Epidermal melanocyte (primary cell): ENCODE measurements at regions not wholly inside any gene's neighbourhood (a gene's known extent, or its start where the extent isn't known, plus 50 kb on each side); places are given as distances from the start of the nearest gene placed in this dataset.
"Not testable (repeated sequence)": the region's sequence is repeated elsewhere in the genome, so short reads cannot be mapped to it uniquely, and the experiment has no call there.

Source experiments
- DNase-seq: peaks from one replicate; pipeline ENCODE4 v3.0.0; 2011; ENCODE audit warnings: low spot score; ENCODE audit not compliant: insufficient read length

- DNase-seq, result no peak
These were observed 93.1 kb upstream of the HIF1A start for GRCh38 chr14:61602003-61602732.

DNA sequence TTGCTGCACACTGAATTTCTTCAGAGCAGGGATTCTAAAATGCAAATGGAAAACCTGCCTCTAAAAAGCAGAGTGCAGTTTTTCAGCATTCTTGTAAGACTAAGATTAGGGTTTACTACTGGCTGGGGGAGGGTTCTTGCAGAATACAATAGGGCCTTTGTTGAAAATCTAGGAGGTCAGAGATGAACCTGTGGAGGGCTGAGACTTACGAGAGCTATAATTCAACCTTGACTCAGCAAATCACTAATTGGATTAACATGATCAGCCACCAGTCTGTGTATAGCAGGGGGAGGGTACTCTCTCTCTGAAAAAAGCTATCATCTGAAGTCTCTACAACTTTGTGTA, 92.6 kb upstream of the HIF1A start:
- DNase-seq, result no peak

DNA sequence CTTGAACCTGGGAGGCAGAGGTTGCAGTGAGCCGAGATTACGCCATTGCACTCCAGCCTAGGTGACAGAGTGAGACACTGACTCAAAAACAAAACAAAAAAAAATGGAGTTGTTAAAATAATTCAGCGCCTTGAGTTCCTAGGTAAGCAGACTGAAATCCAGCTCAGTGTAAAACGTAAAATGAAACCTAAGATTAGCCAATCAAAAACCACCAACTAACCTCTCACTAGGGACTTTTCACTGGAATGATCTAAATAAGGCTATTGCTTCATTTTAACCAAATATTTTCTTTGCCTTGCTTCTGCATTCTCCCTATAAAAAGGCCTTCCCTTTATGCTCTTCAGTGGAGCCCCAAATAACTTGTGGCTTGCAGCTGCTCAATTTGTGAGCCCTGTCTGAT, 91.6 kb upstream of the HIF1A start:
- no peak for DNase-seq

DNA sequence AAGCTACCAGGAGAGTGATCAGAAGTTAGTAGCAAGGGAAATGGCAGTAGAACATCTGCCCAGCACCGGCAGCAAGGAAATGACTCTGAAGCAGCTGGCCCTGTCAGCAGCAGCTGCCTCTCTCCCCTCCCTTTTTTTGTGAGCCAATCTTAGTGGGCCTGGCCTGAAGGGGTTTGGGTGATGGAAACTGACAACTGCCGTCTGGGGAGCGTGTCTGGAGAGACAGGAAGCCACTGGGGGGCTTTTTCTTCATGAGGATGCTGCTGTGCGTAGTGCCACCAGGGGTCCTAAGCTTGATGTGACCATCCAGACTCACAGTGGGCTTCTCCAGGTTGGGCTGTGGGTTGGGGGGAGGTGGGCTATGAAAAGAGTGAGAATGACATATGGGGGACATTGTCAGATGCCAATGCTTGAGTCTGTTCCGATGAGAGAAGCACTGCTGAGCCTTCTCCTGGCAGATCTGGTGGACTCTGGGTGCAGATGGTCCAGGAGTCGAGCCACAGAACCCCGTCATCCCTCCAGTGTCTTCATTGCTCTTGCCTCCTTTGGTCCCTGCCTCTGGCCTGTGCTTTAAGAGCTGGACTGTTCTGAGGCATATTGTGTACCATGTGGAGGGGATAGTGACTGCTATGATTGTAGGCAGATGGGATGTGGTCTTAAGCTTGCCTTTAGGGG, 87.6 kb upstream of the HIF1A start:
- DNase-seq, result no peak

GRCh38 chr14:61608245-61609165, 86.8 kb upstream of the HIF1A start:
- no peak for DNase-seq

GRCh38 chr14:61609191-61609843, 86.0 kb upstream of the HIF1A start:
- no peak for DNase-seq

- DNase-seq, result no peak
These were observed 85.4 kb upstream of the HIF1A start for GRCh38 chr14:61609884-61610283.

DNA sequence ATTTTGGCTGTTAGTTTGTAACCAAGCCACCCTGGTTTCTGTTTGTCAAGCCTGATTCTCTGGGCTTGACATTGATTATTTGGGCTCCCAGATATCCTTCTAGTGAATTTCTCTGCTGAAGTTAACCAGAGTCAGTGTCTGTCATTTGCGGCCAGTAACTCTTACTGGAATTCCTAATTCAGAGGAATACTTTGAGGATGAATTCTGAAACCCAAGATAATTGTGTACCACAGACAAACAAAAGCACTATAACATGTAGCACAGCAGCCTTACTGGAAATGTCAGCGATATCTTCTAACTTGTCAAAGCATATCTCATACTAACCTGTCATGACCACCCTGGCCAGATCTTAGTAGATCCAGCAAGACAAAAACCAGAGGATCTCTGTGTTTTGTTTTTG, 84.4 kb upstream of the HIF1A start:
- DNase-seq, result no peak

- no peak for DNase-seq
These were observed 83.3 kb upstream of the HIF1A start for GRCh38 chr14:61611880-61612630.

DNA sequence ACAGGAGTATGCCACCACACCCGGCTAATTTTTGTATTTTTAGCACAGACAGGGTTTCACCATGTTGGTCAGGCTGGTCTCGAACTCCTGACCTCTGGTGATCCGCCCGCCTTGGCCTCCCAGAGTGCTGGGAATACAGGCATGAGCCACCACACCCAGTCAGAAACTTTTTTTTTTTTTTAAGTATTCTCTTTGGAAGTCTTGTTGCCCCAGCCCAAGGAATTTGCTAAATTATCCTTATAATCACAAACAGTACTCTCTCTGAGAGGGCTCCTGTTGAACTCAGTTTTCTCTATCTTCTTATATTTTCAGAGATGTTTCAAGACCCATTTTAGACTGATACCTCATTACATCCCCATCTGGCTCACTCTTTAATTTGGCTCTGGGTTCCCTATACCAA, 82.3 kb upstream of the HIF1A start:
- DNase-seq, result not testable (repeated sequence)

DNA sequence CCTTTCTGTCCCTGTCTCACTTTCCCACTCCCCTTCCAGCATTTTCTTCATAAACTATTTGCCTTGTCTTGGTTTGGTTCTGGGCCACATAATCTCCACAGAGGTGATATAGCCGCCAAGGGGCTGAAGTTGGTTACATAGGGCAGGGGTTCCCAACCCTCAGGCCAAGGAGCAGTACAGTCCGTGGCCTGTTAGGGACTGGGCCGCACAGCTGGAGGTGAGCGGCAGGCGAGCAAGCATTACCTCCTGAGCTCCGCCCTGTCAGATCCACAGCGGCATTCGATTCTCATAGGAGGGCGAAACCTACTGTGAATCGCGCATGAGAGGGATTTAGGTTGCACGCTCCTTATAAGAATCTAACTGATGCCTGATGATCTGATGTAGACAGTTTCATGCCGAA, 80.6 kb upstream of the HIF1A start:
- DNase-seq, result no peak

- DNase-seq, result no peak
These were observed 79.4 kb upstream of the HIF1A start for GRCh38 chr14:61615743-61616523.

- no peak for DNase-seq
These were observed 78.7 kb upstream of the HIF1A start for GRCh38 chr14:61616524-61617185.

DNA sequence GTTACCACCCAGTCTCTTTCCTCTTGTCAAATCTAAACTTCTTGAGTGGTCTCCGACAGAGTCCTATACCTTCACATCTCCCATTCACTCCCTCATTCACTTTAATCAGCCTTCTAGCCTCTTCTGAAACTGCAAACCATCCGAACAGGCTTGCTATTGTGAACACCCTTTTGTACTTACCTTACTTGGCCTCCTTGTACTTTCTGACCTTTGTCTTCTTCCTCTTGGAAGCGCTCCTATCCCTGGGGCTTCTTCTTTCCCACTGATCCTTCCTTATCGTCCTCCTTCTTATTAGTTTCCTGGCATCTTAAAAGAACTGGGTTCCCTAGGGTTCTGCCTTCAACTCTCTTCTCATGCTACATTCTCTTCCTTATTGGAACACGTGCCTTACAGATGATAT, 76.9 kb upstream of the HIF1A start:
- no peak for DNase-seq

DNA sequence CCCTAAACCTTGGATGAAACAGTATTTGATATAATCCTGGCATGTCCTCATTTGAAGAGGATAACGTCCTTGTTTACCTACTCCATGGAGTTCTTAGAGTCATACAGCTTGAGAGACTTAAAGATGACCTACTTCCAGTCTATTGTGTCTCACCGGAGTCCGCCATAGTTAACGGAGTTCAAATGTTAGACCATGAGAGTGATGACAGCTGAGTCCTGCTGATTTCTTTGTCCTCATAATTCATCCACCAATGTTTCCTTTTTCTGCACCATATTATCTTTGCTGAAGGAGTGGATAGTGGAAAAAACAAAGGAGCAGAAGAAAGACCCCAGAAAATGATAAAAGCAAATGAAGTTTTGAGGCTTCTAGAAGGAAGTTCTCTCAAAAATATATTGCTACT, 75.8 kb upstream of the HIF1A start:
- no peak for DNase-seq

DNA sequence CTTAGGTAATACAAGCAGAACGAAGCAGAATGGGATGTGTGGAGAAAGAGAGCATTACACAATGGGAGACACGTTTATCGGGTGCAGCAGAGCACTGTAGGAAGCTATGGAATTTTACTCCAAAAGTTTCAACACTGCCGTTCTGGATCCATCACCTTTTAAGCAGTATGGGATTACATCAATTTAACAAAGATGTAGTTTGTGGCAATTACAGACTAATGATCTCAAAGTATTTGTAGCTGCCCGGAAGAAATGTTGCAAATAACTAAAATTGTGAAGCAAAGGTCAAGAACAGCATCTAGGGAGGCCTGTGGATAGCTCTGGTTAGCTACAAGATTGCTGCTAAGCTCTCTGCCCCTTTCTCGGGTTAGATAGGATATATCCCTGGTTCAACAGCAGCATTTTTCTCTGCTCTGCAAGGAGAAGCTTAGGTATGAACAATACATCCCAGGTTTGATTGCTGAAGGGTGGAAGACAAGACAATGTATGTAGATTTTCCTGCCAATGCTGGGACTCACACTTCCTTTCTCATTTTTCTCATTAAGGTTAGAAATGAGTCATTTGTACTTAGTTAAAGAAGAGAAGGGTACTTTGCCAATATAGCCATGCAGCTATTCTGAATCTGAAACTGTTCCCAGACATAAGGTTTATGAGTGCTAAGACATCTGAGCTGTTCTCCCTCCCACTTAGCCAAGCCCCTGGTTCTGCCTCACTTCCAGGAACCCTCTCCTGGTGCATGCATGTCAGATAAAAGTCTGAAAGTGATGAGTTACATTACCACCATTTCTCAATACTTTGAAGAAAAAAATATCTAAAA, 75.0 kb upstream of the HIF1A start:
- no peak for DNase-seq

DNA sequence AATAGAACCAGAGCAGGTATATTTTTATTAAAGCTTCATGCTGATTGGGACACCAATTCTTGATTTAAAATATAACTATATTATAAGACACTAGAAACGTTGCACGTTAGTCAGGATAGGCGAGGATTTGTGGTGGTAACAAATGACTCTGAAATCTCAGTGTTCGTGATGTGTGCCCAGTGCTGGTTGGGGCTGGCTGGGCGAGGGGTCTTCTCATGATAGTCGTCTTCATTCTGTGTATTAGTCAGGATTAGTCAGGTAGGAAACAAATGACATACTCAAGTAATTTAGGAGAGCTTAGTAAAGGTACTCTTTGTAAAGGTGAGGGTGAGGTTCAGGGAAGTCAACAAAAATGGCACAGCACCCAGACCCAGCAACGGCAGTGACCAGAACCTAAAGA, 73.9 kb upstream of the HIF1A start:
- DNase-seq, result no peak

DNA sequence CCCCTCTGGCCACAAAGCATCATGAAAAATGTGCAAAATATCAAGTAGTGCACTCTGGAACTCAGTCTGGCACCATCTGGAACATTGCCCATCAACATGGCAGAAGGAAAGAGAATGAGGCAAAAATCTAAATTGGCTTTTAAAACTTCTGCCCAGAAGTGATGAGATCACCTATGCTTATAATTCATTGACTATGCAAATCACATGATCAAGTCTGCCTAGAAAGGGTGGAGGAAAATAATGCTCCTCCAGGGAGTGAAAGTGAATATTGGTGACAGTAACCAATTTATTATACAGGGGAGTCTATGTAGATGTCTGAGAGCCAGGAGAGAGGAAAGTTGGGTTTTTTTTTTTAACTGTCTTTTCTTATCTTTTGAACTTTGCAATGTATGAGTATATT, 73.3 kb upstream of the HIF1A start:
- no peak for DNase-seq

- DNase-seq, result no peak
These were observed 71.4 kb upstream of the HIF1A start for GRCh38 chr14:61623927-61624326.
